Right lobe of liver (tissue), 4 donors: ENCODE measurements at regions not wholly inside any gene's neighbourhood (a gene's known extent, or its start where the extent isn't known, plus 50 kb on each side); places are given as distances from the start of the nearest gene placed in this dataset.

Source experiments
- CTCF ChIP-seq, 4 donors: fragments of 200-600 bp in 3 of 4; fragments of 450-650 bp in 1 of 4; IDR thresholded peaks; one replicate each; pipeline versions ENCODE4 v1.5.1 to v1.8.0; 2016 to 2022; ENCODE audit warnings: antibody characterized with exemption in 4 of 4, mild to moderate bottlenecking in 2 of 4
- POLR2A ChIP-seq: fragments of 450-650 bp; IDR thresholded peaks from one replicate; pipeline ENCODE4 v1.6.1; 2017; ENCODE audit warnings: antibody characterized with exemption, mild to moderate bottlenecking
- donor health status: DM: no; HTN: no; CAD: no.
- donor health status: DM: no; HTN: no; CAD: no.
- donor health status: DM: no; HTN: yes; CAD: no.

DNA sequence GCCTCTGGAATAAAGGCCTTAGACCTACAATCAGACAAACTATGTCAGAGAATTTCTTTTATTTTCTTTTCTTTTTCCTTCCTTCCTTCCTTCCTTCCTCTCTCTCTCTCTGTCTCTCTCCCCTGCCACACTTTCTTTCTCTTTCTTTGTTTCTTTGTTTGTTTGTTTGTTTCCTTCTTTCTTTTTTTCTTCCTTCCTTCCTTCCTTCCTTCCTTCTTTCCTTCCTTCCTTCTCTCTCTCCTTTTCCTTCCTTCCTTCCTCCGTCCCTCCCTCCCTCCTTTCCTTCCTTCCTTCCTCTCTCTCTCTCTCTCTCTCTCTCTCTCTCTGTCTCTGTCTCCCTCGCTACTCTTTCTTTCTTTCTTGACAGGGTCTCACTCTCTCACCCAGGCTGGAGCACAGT lies 242.6 kb downstream of the GATA3 start:
- TF ChIP-seq CTCF (IDR thresholded peaks at IDR 0.05) (no peak), POLR2A (no peak)
